Erythroblast (primary cell): ENCODE measurements at regions not wholly inside any gene's neighbourhood (a gene's known extent, or its start where the extent isn't known, plus 50 kb on each side); places are given as distances from the start of the nearest gene placed in this dataset.

Source experiments
- GATA1 ChIP-seq: IDR thresholded peaks from 2 replicates; pipeline ENCODE4 v1.6.1; 2011; ENCODE audit warnings: low read depth, mild to moderate bottlenecking, control low read depth, low read length, moderate library complexity
- POLR2A ChIP-seq: IDR thresholded peaks from 2 replicates; pipeline ENCODE4 v1.6.1; 2011; ENCODE audit warnings: mild to moderate bottlenecking, low read length

DNA sequence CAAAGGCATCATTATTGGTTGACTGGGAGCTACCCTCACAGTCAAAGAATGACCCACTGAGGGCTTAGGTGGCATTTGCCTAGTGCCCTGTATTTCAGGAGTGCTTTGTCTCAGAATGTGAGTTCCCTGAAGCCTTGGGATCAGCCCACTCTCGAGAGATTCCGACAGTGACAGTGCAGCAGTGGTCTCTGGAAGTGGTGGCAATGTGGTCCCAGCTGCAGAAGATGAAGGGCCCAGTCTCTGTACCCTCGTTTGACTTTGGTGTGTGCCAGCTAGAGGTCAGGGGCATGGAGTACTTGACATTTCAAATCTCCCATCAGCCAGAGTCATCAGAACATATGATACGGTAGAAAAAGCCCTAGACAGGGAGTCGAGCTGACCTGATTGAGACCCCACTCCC lies 153.7 kb downstream of the EFNB1 start:
- TF ChIP-seq POLR2A (no peak), GATA1 (no peak)
